NT2/D1 (cell line): ENCODE measurements at regions not wholly inside any gene's neighbourhood (a gene's known extent, or its start where the extent isn't known, plus 50 kb on each side); places are given as distances from the start of the nearest gene placed in this dataset.

Source experiments
- YY1 ChIP-seq: IDR thresholded peaks from 2 replicates; pipeline ENCODE4 v1.6.1; 2011; ENCODE audit not compliant: insufficient read length, insufficient read depth
- ZNF274 ChIP-seq: IDR thresholded peaks from 2 replicates; pipeline ENCODE4 v1.6.1; 2011; ENCODE audit warnings: mild to moderate bottlenecking, low read depth, low read length

- TF ChIP-seq ZNF274 (no peak), YY1 (no peak)
Observed at GRCh38 chr2:217054791-217055190, 194.9 kb upstream of the TNP1 start.
